CD4-positive, alpha-beta T cell treated with Interleukin-12 subunit alpha and Interleukin-12 subunit beta, for 1 hour (primary cell): ENCODE measurements at regions not wholly inside any gene's neighbourhood (a gene's known extent, or its start where the extent isn't known, plus 50 kb on each side); places are given as distances from the start of the nearest gene placed in this dataset.

Experiments
- DNase-seq: peaks from one replicate; pipeline ENCODE4 v3.0.0-alpha.2; 2020

- no peak for DNase-seq
Observed at GRCh38 chr5:60369391-60369790, 330.6 kb downstream of the DEPDC1B start.

GRCh38 chr5:60368100-60368499, 331.9 kb downstream of the DEPDC1B start:
- DNase-seq = no peak

DNA sequence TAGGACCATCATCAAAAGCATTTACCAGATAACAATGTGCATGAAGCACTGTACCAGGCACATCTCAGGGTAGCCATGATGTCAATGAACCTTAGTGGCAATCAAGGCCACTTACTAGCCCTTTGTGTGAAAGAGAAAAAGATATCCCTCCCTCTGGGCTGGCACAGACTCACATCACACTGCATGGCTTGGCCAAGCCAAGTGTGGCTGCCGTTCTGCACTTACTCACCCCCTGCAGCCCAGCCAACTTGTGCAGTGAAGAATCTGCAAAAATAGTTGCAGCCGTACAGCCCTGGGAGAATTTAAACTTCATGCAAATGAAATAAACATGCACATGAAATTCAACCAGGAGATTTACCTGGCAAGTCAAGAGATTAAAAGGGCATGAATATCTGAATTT, 333.5 kb downstream of the DEPDC1B start:
- DNase-seq = no peak

- DNase-seq = no peak
Observed at GRCh38 chr5:60365001-60365400, 335.0 kb downstream of the DEPDC1B start.

GRCh38 chr5:60362158-60362557, 337.8 kb downstream of the DEPDC1B start:
- DNase-seq = no peak

DNA sequence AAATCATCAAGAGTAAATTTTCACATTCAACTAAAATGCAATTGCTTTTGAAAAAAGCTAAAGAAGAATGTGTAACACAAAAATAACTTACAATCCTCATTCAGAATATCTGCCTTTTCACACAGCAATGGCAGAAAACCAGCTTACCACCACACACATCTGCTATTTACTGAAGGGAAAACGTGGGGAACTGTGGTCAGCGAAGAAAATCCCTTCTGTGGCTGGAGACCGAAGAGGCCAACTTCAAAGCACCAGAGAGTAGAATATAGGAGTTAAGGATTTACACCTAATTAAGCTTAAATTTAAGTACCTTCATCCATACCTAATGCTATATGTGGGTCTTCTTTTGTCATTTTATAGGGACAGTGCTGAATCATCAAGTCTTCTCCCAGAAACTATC, 339.6 kb downstream of the DEPDC1B start:
- no peak for DNase-seq

DNA sequence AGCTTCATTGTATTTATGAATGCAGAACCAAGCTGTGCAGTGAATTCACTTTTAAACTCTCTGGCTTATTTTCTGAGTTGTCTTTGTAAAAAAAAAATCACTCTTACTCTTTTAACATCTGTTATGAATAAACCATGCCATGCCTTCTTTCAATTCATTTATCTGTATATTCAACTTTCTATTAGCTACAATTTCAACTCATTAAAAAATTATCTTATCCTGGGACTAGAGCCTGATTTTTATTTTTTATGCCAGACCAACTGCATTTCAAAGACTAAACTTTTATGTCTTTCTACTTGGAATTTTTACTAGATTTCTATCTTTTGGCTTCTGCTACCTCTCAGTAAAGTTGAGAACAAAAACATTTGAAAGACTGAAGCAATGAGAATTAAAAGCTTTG, 342.7 kb downstream of the DEPDC1B start:
- no peak for DNase-seq

DNA sequence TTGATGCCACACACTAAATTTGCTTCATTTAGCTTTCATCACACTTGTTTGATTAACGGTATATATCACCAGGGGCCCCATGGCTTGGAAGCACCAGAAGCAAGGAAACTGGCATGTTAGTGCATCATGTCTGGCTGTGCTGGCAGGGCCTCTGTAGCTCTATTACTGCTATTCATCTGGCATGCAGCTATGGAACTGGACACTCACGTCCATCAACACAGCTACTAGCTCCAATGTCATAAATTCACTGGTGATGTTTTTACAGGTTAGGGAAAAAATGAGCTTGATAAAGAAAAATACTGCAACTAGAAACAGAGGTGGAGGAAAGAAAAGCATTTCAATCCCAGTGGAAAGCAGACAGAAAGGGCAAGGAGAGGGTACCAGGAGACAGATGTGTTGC, 343.2 kb downstream of the DEPDC1B start:
- DNase-seq = no peak

DNA sequence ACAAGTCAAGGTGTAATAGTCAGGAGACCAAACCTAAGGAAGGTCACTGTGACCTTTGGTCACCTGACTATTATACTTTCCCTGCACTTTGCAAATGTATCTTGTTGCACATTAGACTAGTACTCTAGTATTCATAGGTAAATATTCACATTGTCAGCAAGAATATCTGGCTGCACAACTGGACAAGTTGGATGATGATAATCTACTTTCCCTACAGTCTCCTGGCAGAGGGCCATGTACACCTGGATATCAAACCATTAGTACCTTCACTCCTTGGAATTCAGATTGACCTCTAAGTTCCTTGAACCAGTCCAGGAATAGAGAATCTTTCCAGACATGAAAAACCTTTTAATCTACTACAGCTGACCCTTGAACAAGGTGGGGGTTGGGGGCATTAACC, 344.8 kb downstream of the DEPDC1B start:
- no peak for DNase-seq

DNA sequence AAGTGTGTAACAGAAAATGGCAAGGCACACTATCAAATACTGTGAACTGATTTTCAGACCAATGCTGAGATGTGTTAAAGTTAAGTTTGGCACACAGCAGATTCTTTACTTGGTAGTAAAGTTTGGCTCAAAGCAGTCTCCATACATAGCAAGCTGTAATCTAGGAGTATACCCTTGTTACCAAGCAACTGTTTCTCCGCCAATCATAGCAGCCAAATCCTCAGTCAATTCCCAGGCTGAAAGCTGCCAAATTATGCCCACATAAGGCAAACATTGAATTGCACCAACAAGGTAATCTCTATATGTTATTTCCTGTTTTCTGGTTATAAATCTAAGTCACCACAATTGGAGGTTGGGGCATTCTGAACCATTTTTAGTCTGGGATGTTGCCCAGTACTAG, 345.7 kb downstream of the DEPDC1B start:
- no peak for DNase-seq

GRCh38 chr5:60352992-60353599, 346.9 kb downstream of the DEPDC1B start:
- no peak for DNase-seq

- DNase-seq = no peak
Observed at GRCh38 chr5:60350794-60351193, 349.2 kb downstream of the DEPDC1B start.

- DNase-seq = no peak
Observed at GRCh38 chr5:60349891-60350415, 350.0 kb downstream of the DEPDC1B start.

- DNase-seq = no peak
Observed at GRCh38 chr5:60346393-60346792, 353.6 kb downstream of the DEPDC1B start.

GRCh38 chr5:60343102-60343501, 356.9 kb downstream of the DEPDC1B start:
- DNase-seq = no peak

GRCh38 chr5:60340965-60341471, 358.9 kb downstream of the DEPDC1B start:
- no peak for DNase-seq

- DNase-seq = no peak
Observed at GRCh38 chr5:60340326-60340725, 359.6 kb downstream of the DEPDC1B start.

DNA sequence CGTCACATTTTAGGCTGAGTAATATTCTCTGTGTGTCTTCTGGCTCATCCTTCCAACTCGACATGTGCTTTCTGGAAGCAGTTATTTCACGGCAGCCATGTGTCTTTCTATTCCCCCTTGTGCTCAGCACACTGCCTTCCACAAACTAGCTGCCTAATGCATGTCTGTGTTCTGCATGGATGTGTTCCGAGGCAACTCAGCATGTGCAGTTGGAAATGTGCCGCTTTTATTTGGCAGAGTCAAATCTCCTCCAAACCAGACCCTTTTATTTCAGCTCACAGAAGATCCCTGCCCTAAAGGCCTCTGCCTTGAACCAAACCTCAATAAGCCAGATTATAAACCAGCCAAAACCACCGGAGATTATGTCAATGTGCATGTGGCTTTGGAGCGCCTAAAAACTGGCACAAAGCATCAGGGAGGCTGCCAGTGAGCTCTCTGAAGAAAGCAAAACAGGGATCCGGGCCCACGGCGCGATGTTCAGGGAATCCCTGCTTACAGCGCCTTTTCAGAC, 360.2 kb downstream of the DEPDC1B start:
- no peak for DNase-seq

- DNase-seq = no peak
Observed at GRCh38 chr5:60338846-60339245, 361.1 kb downstream of the DEPDC1B start.

DNA sequence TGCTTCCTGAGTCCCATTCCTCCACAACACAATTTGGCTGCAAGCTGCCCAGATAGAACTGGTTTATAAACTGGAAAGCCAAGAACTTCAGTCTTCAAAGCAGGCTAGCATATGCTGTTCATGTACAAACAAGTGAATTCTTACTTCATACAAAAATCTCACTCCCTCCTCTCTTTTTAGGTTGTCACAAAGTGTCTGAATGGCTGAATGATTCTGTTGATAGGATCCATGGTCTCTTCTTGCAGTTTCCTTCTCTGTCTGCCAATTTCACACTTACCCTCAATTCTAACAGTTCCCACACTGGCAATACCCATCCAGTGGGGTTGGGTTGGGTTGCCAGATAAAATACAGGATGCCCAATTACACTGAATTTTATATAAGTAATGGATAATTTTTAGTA, 363.5 kb downstream of the DEPDC1B start:
- DNase-seq = no peak

GRCh38 chr5:60335913-60336312, 364.1 kb downstream of the DEPDC1B start:
- no peak for DNase-seq

DNA sequence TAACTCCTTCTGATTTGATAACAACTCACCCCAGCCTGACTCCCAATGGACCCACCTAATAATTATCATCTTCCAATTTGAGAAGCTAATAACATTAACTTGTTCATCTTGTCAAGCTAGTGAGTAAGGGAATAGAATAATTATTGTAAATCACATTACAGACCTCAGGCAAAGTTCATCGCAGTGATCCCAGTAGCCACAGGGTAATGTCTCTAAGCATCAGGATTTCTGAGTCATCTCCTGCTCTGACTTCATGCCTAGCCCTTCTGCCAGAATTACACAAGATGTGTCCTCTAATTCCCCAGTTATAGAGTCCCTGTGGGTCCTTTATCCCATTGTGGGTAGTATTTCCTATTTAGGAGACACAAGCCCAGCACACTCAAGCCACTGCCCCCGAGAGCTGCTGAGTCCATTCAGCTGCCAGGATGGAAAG, 365.7 kb downstream of the DEPDC1B start:
- DNase-seq = no peak

GRCh38 chr5:60333005-60333571, 366.9 kb downstream of the DEPDC1B start:
- no peak for DNase-seq

GRCh38 chr5:60332244-60333004, 367.5 kb downstream of the DEPDC1B start:
- DNase-seq = no peak
